AG10803 (cell line): ENCODE measurements at regions not wholly inside any gene's neighbourhood (a gene's known extent, or its start where the extent isn't known, plus 50 kb on each side); places are given as distances from the start of the nearest gene placed in this dataset.
"Not testable (repeated sequence)": the region's sequence is repeated elsewhere in the genome, so short reads cannot be mapped to it uniquely, and the experiment has no call there.

Source experiments
- DNase-seq: peaks from one replicate; pipeline ENCODE4 v3.0.0; 2010; ENCODE audit warnings: low read depth
- H3K4me3 ChIP-seq: 2 replicates; pipeline ENCODE4 v1.5.1; 2011; ENCODE audit warnings: mild to moderate bottlenecking, low read length, control low read depth
- CTCF ChIP-seq: conservative IDR thresholded peaks from 2 replicates; pipeline ENCODE4 v1.5.1; 2011; ENCODE audit warnings: mild to moderate bottlenecking, low read length, control low read depth, inconsistent platforms

GRCh38 chr22:23418159-23418788 is 161.8 kb downstream of the IGLL1 start:
- H3K4me3 ChIP-seq: no peak overlapping the region
- TF ChIP-seq CTCF: no peak
- DNase-seq: no peak

- peak; percentile 10 for DNase-seq
- H3K4me3 ChIP-seq: not testable (repeated sequence)
These were observed 162.8 kb downstream of the IGLL1 start for GRCh38 chr22:23417327-23417726.

GRCh38 chr22:23416169-23416690 is 163.9 kb downstream of the IGLL1 start:
- DNase-seq, H3K4me3 ChIP-seq: not testable (repeated sequence)

GRCh38 chr22:23415490-23415851 is 164.6 kb downstream of the IGLL1 start:
- no peak for TF ChIP-seq CTCF
- DNase-seq: no peak
- no peak overlapping the region for H3K4me3 ChIP-seq

- no peak for DNase-seq
- no peak overlapping the region for H3K4me3 ChIP-seq
- no peak for TF ChIP-seq CTCF
These were observed 165.2 kb downstream of the IGLL1 start for GRCh38 chr22:23414727-23415489.

- no peak for TF ChIP-seq CTCF
- no peak for DNase-seq
- no peak overlapping the region for H3K4me3 ChIP-seq
These were observed 168.4 kb downstream of the IGLL1 start for GRCh38 chr22:23411739-23412138.

GRCh38 chr22:23410411-23410810 is 169.7 kb downstream of the IGLL1 start:
- no peak for TF ChIP-seq CTCF
- DNase-seq: no peak
- H3K4me3 ChIP-seq: no peak overlapping the region

GRCh38 chr22:23409976-23410375 is 170.1 kb downstream of the IGLL1 start:
- no peak overlapping the region for H3K4me3 ChIP-seq
- no peak for DNase-seq
- no peak for TF ChIP-seq CTCF
